Activated CD4-positive, alpha-beta T cell treated with anti-CD3 and anti-CD28 coated beads for 36 hours (primary cell): ENCODE measurements at regions not wholly inside any gene's neighbourhood (a gene's known extent, or its start where the extent isn't known, plus 50 kb on each side); places are given as distances from the start of the nearest gene placed in this dataset.
A peak's percentile ranks its signal among the peaks of the same experiment; 100 is the strongest.

Experiments
- ATAC-seq: fragments of 200-7000 bp; cut with Tn5 transposase; one replicate; pipeline ENCODE4 v1.10.0; 2021; ENCODE audit warnings: mild to moderate bottlenecking, moderate library complexity
- CTCF ChIA-PET: fragments of 350-600 bp; sonication (Branson Sonifier 250); formaldehyde crosslinking; loops from one replicate; lab custom pipeline; 2021; ENCODE audit warnings: antibody characterized with exemption; lab: Charles Lee
- POLR2A ChIA-PET: fragments of 350-600 bp; sonication (Branson Sonifier 250); formaldehyde crosslinking; loops from one replicate; lab custom pipeline; 2021; ENCODE audit warnings: antibody characterized with exemption, inconsistent platforms; lab: Charles Lee
- DNase-seq: peaks from one replicate; pipeline ENCODE4 v3.0.0-alpha.2; 2020
- H3K27ac Mint-ChIP-seq: one replicate; pipeline ENCODE4 v1.8.0; 2021; ENCODE audit warnings: mixed read lengths
- H3K27me3 Mint-ChIP-seq: one replicate; pipeline ENCODE4 v1.8.0; 2021; ENCODE audit warnings: mixed read lengths
- H3K36me3 Mint-ChIP-seq: one replicate; pipeline ENCODE4 v1.8.0; 2021; ENCODE audit warnings: low read depth, mixed read lengths
- H3K4me1 Mint-ChIP-seq: one replicate; pipeline ENCODE4 v1.8.0; 2021; ENCODE audit warnings: mixed read lengths
- H3K4me3 Mint-ChIP-seq: one replicate; pipeline ENCODE4 v1.8.0; 2021; ENCODE audit warnings: mild to moderate bottlenecking, moderate library complexity, mixed read lengths
- H3K9me3 Mint-ChIP-seq: one replicate; pipeline ENCODE4 v1.8.0; 2021; ENCODE audit warnings: low read depth, mixed read lengths
- intact Hi-C, 2 experiments: fragments of 100-400 bp; cut with DNase I in 1 of 2; cut with micrococcal nuclease in 1 of 2; formaldehyde crosslinking; loops; one replicate each; pipeline versions ENCODE4 v1.14.2 to v1.15.1; 2022 to 2024; cut with DNase I, micrococcal nuclease

DNA sequence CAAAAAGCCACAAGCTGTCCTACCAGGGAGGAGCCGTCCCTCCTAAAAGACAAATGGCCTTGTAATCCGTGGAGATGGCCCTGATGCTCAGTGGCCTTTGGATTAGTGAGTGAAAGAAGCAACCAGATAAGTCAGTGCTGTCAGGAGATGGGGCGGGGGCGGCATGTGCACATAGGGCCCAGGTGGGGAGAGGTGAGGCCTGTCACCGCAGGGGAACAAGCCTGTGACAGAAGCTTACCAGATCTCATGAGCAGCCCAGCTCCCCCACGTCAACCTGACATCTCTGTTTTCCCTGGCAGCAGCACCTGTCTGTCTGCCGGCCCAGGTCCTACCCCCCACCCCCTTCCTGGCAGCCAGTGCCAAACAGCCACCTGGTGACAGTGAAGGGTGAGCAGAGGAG is 162.6 kb downstream of the BUD13 start:
- intact Hi-C loops = no loop called here
- no peaks in the 10 kb centered on the region for H3K36me3 Mint-ChIP-seq
- H3K27me3 Mint-ChIP-seq = peaks cover 9% of the 10 kb centered on the region
- H3K9me3 Mint-ChIP-seq = no peaks in the 10 kb centered on the region
- no peak for DNase-seq
- CTCF ChIA-PET = no interaction called here
- H3K4me3 Mint-ChIP-seq = no peak overlapping the region
- no peak for ATAC-seq
- POLR2A ChIA-PET = no interaction called here
- no peak overlapping the region for H3K27ac Mint-ChIP-seq
- no peaks in the 10 kb centered on the region for H3K4me1 Mint-ChIP-seq

DNA sequence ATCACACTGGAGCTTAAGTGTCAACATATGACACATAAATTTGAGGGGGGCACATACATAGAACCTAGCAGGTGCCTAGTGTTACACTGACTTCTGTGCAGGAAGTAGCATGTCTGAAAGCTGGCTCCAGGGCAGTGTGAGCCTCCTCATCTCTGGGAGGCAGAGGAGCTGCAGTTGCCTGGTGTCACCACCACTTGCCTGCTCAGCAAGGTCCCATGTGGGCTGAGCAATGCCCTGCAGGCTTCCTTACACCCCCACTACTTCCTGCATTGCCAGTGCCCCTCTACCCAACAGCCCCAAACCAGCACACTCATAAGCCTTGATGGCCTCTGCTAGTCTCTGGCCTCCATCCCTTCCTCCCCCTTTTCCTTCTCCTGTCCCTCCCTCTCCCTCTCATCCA is 165.8 kb downstream of the BUD13 start:
- Mint-ChIP-seq H3K27ac (no peak overlapping the region), H3K9me3 (no peaks in the 10 kb centered on the region), H3K4me3 (no peak overlapping the region), H3K4me1 (no peaks in the 10 kb centered on the region), H3K36me3 (no peaks in the 10 kb centered on the region), H3K27me3 (peaks cover 5% of the 10 kb centered on the region)
- DNase-seq (no peak), ATAC-seq (no peak)
- intact Hi-C loops = loop anchor here in 1 of 2 experiments (5.0 kb wide), 1 partner anchor 230 kb away; no protein-coding TSS in a partner anchor
- ChIA-PET CTCF (interaction anchor here (0.7 kb wide), 1 partner anchor 15 kb away, joined by 3 read pairs; no protein-coding TSS in a partner anchor), POLR2A (no interaction called here)

DNA sequence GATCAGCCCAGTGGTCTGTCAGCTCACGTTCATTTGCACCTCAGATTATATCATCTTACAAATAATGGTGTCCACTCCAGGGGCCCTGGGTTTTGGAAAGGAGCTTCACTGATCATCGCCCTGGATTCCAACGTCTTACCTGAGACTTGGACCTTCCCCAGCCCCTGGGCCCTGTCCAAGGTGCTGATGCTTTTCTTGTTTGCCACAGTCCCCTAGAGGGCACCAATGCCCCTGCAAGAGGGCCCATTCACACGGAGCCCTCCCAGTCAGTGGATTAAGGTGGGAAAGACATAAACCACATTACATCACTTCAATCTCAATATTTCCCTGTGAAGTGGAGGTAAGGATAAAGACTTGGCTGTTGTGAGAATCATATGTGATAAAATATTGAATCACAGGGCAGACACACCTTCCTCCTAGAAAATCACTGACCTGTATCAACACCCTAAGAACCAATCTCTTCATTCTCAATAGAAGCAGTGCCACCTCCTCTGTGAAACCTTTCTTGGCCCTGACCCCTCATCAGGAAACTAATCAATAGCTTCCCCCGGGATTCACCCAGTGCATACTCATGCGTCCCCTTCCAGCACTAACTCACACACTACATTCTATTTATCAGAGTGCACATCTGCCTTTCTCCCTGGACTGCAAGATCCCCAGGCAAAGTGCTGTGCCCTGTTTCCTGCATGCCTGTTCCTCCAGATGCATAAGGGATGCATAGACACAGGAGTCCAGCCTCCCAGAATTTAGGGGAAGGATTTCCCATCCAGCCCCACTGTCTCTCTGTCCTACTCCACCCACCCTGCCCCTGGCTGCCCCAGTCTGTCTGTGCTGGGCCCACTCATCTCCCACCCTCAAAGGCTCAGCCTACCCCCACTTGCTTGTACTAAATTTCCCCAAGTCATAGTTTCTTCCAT is 167.0 kb downstream of the BUD13 start:
- H3K4me3 Mint-ChIP-seq = no peak overlapping the region
- intact Hi-C loops = loop anchor here in 1 of 2 experiments (5.0 kb wide), 1 partner anchor 228 kb away; no protein-coding TSS in a partner anchor
- DNase-seq (peak; percentile 67), ATAC-seq (no peak)
- POLR2A ChIA-PET = no interaction called here
- H3K27ac Mint-ChIP-seq = no peak overlapping the region
- no peaks in the 10 kb centered on the region for H3K9me3 Mint-ChIP-seq
- CTCF ChIA-PET = no interaction called here
- H3K4me1 Mint-ChIP-seq = no peaks in the 10 kb centered on the region
- H3K27me3 Mint-ChIP-seq = peaks cover 5% of the 10 kb centered on the region
- no peaks in the 10 kb centered on the region for H3K36me3 Mint-ChIP-seq

DNA sequence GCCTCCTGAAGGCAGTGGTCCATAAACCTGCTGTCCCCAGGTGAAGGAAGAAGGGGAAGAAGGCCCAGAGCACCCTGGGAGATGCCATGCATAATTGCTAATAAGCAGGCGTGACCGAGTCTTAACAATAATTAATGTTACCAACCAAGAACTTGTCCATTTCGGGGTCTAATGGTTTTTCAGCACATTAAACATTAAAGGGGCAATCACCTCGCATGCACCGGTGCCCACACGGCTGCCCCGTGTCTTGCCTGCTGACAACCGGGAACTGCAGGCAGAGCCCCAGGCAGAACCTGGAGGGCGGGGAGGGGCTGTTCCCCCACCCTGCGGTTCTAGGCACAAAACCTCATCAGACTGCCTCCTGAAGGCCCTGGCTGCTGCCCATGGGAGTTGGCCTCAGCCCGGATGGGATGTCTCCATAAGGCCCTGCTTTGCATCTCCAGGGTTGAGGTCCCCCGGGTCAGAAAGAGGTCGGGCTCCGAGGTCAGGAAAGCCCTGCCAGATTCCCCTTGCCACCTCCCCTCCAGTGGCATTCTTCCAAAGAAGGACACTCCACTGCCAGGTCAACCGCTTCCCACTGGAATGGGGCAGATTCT is 169.0 kb downstream of the BUD13 start:
- POLR2A ChIA-PET = no interaction called here
- Mint-ChIP-seq H3K36me3 (no peaks in the 10 kb centered on the region), H3K9me3 (no peaks in the 10 kb centered on the region), H3K4me3 (no peak overlapping the region), H3K27me3 (peaks cover 5% of the 10 kb centered on the region), H3K4me1 (no peaks in the 10 kb centered on the region), H3K27ac (no peak overlapping the region)
- CTCF ChIA-PET = no interaction called here
- DNase-seq = no peak
- intact Hi-C loops = no loop called here
- ATAC-seq = no peak

DNA sequence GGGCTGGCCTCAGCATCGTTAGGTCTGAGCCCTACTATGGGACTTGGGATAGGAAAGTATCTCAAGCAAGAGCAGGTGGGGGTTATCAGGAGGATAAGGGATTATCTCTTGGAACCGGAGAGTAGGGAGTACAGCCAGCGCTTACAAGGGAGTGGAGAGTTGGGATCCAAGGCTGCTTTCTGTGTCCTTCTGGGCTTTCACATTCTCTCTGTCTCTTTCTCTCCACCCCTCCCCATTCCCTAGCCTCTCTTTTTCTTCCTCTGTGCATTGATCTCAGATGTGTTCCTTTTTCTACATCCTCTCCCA is 170.2 kb downstream of the BUD13 start:
- intact Hi-C loops = no loop called here
- H3K4me1 Mint-ChIP-seq = no peaks in the 10 kb centered on the region
- H3K27me3 Mint-ChIP-seq = peaks cover 5% of the 10 kb centered on the region
- ChIA-PET POLR2A (no interaction called here), CTCF (interaction anchor here (0.6 kb wide), 1 partner anchor 54 kb away, joined by 3 read pairs; no protein-coding TSS in a partner anchor)
- no peak overlapping the region for H3K4me3 Mint-ChIP-seq
- no peaks in the 10 kb centered on the region for H3K36me3 Mint-ChIP-seq
- no peak overlapping the region for H3K27ac Mint-ChIP-seq
- ATAC-seq (no peak), DNase-seq (no peak)
- H3K9me3 Mint-ChIP-seq = no peaks in the 10 kb centered on the region

DNA sequence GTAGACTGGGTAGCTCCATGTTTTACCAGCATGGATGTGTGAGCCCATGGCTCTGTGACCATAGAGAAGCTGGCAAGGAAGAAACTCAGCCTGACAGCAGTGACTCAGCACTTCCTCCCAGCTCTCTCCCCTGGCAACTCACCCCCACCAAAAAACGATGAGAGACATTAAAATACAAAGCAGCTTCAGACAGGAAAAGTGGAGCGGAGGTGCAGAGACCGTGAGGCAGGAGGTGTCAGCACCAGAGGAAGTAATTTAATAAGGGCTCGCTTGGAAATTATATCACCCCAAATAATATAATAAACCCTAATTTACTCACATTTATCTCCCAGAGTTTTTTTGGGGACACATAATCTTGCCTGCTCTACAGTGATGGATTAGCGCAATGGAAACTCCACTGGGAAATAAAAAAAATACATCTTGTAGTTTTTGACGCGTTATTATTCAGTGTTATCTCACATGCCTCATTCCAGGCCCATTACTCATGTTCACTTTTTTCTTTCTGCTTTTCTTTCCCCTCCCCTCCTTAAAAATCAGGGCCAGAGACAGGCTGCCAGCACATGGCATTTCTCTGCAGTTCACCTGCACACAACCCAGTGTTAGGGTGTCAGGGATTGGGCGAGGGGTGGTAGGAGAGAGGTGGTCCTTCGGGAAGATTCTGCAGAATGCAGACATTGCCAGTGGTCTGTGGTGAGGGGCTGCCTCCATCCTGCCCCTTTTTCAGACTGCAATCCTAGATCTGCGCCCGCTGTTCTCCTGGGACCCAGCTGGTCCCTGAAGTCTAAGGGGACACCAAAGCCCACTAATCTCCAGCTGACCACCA is 170.8 kb downstream of the BUD13 start:
- no peaks in the 10 kb centered on the region for H3K36me3 Mint-ChIP-seq
- ChIA-PET CTCF (interaction anchor here (0.6 kb wide), 1 partner anchor 55 kb away, joined by 3 read pairs; no protein-coding TSS in a partner anchor), POLR2A (no interaction called here)
- H3K4me3 Mint-ChIP-seq = no peak overlapping the region
- H3K27me3 Mint-ChIP-seq = peaks cover 5% of the 10 kb centered on the region
- H3K27ac Mint-ChIP-seq = no peak overlapping the region
- H3K9me3 Mint-ChIP-seq = no peaks in the 10 kb centered on the region
- intact Hi-C loops = no loop called here
- no peaks in the 10 kb centered on the region for H3K4me1 Mint-ChIP-seq
- ATAC-seq (no peak), DNase-seq (no peak)

DNA sequence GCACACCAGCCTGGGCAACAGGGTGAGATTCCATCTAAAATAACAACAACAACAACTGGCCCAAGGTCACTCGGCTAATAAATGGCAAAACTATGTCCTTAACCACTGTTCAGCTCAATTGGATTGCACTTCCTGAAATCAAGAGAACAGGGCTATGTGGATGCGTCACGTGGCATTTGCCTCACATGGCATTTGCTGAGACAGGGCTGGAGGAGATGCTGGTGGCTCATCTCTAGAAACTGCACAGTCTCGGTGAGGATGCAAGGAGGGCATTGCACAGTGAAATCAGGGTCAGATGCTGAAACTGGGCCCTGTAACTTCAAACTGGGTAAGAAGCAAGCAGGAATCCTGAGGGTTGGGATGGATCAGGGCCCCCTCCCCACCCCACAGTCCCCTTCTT is 171.9 kb downstream of the BUD13 start:
- Mint-ChIP-seq H3K4me1 (no peaks in the 10 kb centered on the region), H3K36me3 (no peaks in the 10 kb centered on the region), H3K4me3 (no peak overlapping the region), H3K27me3 (peaks cover 3% of the 10 kb centered on the region), H3K9me3 (no peaks in the 10 kb centered on the region), H3K27ac (no peak overlapping the region)
- POLR2A ChIA-PET = no interaction called here
- ATAC-seq (no peak), DNase-seq (no peak)
- CTCF ChIA-PET = no interaction called here
- intact Hi-C loops = no loop called here

DNA sequence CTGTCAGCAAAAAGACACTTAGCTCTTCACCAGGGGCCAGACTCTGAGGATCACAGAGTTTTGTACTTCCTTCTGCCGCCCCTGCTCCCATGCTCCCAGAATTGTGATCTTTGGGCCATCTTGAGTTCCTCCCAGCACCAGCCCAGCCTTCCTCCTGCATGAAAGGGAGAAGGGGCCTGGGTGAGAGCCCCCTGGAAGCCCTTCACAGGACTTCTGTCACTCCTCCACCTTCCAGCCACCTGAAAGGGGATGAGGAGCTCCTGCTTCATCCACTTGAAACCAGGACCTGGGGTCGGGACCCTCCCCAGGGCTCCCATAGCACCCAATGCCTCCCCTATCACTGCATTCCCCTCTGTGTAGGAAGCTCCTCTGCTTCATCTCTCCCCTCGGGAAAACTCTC is 174.2 kb downstream of the BUD13 start:
- intact Hi-C loops = no loop called here
- CTCF ChIA-PET = no interaction called here
- H3K9me3 Mint-ChIP-seq = no peaks in the 10 kb centered on the region
- POLR2A ChIA-PET = no interaction called here
- no peak for ATAC-seq
- no peak for DNase-seq
- H3K27ac Mint-ChIP-seq = no peak overlapping the region
- no peaks in the 10 kb centered on the region for H3K27me3 Mint-ChIP-seq
- H3K4me1 Mint-ChIP-seq = no peaks in the 10 kb centered on the region
- no peak overlapping the region for H3K4me3 Mint-ChIP-seq
- H3K36me3 Mint-ChIP-seq = no peaks in the 10 kb centered on the region

DNA sequence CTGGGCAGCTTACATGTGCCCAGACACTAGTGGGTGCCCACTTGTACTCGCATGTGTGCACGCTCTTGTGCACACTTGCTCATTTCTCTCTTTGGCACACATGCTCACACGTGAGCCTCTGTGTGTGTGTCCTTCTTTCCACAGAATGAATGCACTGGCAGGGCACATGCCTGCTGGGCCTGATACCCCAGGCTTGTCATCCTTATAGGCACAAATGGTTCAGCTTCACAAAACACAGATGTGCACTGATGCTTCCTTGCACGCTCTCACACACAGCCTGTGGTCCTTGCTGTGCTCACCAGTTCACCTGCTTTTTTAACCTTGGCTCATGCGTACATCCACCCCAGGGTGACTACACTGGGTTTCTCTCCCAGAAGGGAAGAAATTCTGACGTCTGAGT is 174.8 kb downstream of the BUD13 start:
- DNase-seq = no peak
- Mint-ChIP-seq H3K27me3 (no peaks in the 10 kb centered on the region), H3K36me3 (no peaks in the 10 kb centered on the region), H3K9me3 (no peaks in the 10 kb centered on the region), H3K4me3 (no peak overlapping the region), H3K4me1 (no peaks in the 10 kb centered on the region), H3K27ac (no peak overlapping the region)
- POLR2A ChIA-PET = no interaction called here
- intact Hi-C loops = no loop called here
- ATAC-seq = no peak
- CTCF ChIA-PET = no interaction called here

DNA sequence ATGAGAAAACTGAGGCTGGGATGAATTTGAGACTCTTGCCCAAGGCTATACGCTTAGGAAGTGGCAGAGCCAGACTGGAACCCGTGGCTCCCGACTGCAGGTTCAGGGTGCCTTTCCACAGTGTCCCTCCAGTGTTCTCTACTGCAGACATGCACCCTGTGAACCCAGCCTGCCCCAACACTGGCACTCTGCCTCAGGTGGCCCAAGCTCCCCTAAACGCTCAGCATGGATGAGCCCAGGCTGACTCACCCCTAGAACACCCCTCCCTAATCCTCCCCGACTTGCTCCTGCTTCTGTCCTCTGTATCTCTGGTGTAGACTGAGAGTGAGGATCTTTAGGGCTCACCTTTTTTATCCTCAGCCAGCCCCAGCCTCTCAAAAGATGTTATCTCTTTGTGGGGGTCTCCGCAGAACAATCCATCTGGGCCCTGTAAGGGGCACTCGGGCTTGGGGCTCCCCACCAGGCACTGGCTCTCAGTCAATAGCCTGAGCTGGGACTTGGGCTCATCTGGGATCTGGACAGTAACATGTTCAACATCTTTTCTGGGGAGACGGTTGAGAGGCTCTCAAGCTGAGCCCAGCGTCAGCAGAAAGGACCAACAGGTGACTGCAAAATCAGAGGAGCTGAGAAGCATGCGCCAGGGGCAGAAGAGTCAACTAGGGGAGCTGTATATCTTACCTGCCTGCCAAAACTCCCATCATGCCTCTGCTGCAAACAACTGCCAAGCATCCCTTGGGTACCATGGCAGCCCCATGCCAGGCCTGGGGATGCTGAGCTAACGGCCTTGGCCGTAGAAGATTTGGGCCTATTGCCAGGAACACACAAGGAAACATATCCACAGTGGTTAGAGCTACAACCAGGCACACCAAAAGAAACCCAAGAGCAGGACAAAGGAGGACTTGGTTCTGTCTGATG is 176.2 kb downstream of the BUD13 start:
- CTCF ChIA-PET = no interaction called here
- intact Hi-C loops = no loop called here
- DNase-seq (no peak), ATAC-seq (no peak)
- no peak overlapping the region for H3K27ac Mint-ChIP-seq
- POLR2A ChIA-PET = no interaction called here
- no peaks in the 10 kb centered on the region for H3K9me3 Mint-ChIP-seq
- H3K4me3 Mint-ChIP-seq = no peak overlapping the region
- no peaks in the 10 kb centered on the region for H3K36me3 Mint-ChIP-seq
- H3K4me1 Mint-ChIP-seq = no peaks in the 10 kb centered on the region
- peaks cover 4% of the 10 kb centered on the region for H3K27me3 Mint-ChIP-seq

DNA sequence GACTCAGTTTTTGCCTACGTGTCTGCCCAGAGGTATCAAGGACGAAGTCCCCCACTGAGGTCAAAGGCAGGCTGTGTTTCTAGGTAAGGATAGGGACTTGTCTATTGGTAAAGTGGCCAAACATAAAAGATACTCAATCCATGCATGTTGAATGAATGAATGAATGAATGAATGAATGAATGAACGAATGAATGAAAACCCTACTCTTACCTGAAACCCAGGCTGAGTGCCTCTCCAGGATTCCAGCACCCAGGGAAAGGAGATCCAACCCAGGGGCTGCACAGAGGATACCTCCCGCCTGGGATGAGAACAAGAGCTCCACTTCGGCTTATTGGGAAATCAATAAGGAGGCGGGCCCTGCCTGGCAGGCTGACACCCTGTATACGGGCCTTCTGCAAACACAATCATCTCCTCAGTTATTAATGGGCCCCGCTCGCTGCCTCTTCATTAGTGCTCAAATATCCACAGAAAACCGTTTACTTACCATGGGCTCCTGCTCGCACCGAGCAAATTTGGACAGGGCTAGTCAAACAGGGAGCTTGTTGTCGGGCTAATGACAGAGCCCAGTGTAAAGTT is 177.4 kb downstream of the BUD13 start:
- no peaks in the 10 kb centered on the region for H3K36me3 Mint-ChIP-seq
- ChIA-PET POLR2A (no interaction called here), CTCF (no interaction called here)
- DNase-seq (no peak), ATAC-seq (no peak)
- H3K27me3 Mint-ChIP-seq = peaks cover 6% of the 10 kb centered on the region
- no peak overlapping the region for H3K27ac Mint-ChIP-seq
- intact Hi-C loops = no loop called here
- no peaks in the 10 kb centered on the region for H3K9me3 Mint-ChIP-seq
- no peaks in the 10 kb centered on the region for H3K4me1 Mint-ChIP-seq
- no peak overlapping the region for H3K4me3 Mint-ChIP-seq
